HCT116 (cell line): ENCODE measurements at regions not wholly inside any gene's neighbourhood (a gene's known extent, or its start where the extent isn't known, plus 50 kb on each side); places are given as distances from the start of the nearest gene placed in this dataset.

ENCODE experiments used
- ATAC-seq: fragments of 200-7000 bp; cut with Tn5 transposase; 2 replicates; pipeline ENCODE4 v1.9.1; 2020; ENCODE audit warnings: mild to moderate bottlenecking, moderate library complexity
- BruUV-seq: library from RNA; stranded (reverse); fragments of 400-500 nt; replicated peaks from 2 replicates; lab custom pipeline; 2021; lab: Mats Ljungman, UMichigan
- CTCF ChIA-PET: fragments of 300-600 bp; sonication (Branson Sonifier 250); formaldehyde crosslinking; loops from one replicate; lab custom pipeline; 2021; ENCODE audit warnings: antibody characterized with exemption; lab: Charles Lee
- POLR2A ChIA-PET: fragments of 300-600, 350-600 bp; sonication (Branson Sonifier 250); formaldehyde crosslinking; loops from one replicate; lab custom pipeline; 2021; ENCODE audit warnings: antibody characterized with exemption; lab: Charles Lee
- RAD21 ChIA-PET, 2 experiments: fragments of 300-600 bp; sonication (Branson Sonifier 250); formaldehyde crosslinking; loops; one replicate each; lab custom pipeline; 2023; ENCODE audit warnings: low total read pairs in 2 of 2; ENCODE audit not compliant: uncharacterized antibody in 2 of 2, unreplicated experiment in 2 of 2, low non-redundant PET in 1 of 2; lab: Charles Lee
- DNase-seq: peaks from one replicate; pipeline ENCODE4 v3.0.0-alpha.2; 2010; ENCODE audit warnings: low read depth, low spot score
- H2AFZ ChIP-seq: fragments of 200-600 bp; shearing (Covaris generic), sonication (generic); 2 replicates; pipeline ENCODE4 v1.6.1; 2017; ENCODE audit warnings: low read depth, mixed run types, mixed read lengths, antibody characterized with exemption, low read length; ENCODE audit not compliant: poor library complexity, severe bottlenecking
- H3K27ac ChIP-seq: 2 replicates; pipeline ENCODE4 v1.5.1; 2012; ENCODE audit warnings: low read depth, low read length
- H3K27me3 ChIP-seq: fragments of 200-600 bp; sonication (generic); 2 replicates; pipeline ENCODE4 v1.6.1; 2016; ENCODE audit warnings: mixed run types, low read length, mixed read lengths; ENCODE audit not compliant: insufficient read depth
- H3K36me3 ChIP-seq, 2 experiments: fragments of 200-500 bp in 1 of 2; fragments of 200-600 bp in 1 of 2; sonication (Bioruptor generic) in 1 of 2; sonication (generic) in 1 of 2; 2 replicates each; pipeline versions ENCODE4 v1.5.1 to v1.6.1; 2014 to 2016; ENCODE audit warnings: low read length in 2 of 2, inconsistent platforms in 1 of 2, mixed read lengths in 1 of 2, mixed run types in 1 of 2; ENCODE audit not compliant: insufficient read depth in 2 of 2, control insufficient read depth in 1 of 2
- H3K4me1 ChIP-seq, 2 experiments: fragments of 200-600 bp in 1 of 2; sonication (generic) in 1 of 2; 2 replicates each; pipeline versions ENCODE4 v1.5.1 to v1.6.1; 2012 to 2017; ENCODE audit warnings: low read length in 2 of 2, inconsistent platforms in 1 of 2, mild to moderate bottlenecking in 1 of 2, mixed read lengths in 1 of 2, mixed run types in 1 of 2, moderate library complexity in 1 of 2; ENCODE audit not compliant: insufficient read depth in 2 of 2, control insufficient read depth in 1 of 2
- H3K4me2 ChIP-seq: fragments of 200-600 bp; sonication (generic); 2 replicates; pipeline ENCODE4 v1.6.1; 2017; ENCODE audit warnings: mixed run types, low read length, mixed read lengths
- H3K4me3 ChIP-seq, 2 experiments: fragments of 200-600 bp in 1 of 2; sonication (generic) in 1 of 2; replicated peaks in 1 of 2; 2 replicates each; pipeline ENCODE4 v1.5.1; 2011 to 2016; ENCODE audit warnings: low read length in 2 of 2, control low read depth in 1 of 2, low read depth in 1 of 2, mild to moderate bottlenecking in 1 of 2, mixed read lengths in 1 of 2, mixed run types in 1 of 2
- H3K79me2 ChIP-seq: fragments of 200-600 bp; sonication (generic); 2 replicates; pipeline ENCODE4 v1.6.1; 2017; ENCODE audit warnings: mild to moderate bottlenecking, mixed run types, low read length, moderate library complexity, mixed read lengths; ENCODE audit not compliant: insufficient read depth
- H3K9ac ChIP-seq: fragments of 200-600 bp; sonication (generic); 2 replicates; pipeline ENCODE4 v1.6.1; 2016; ENCODE audit warnings: low read length, mixed read lengths
- H3K9me2 ChIP-seq: fragments of 200-600 bp; sonication (generic), shearing (Covaris generic); 2 replicates; pipeline ENCODE4 v1.6.1; 2017; ENCODE audit warnings: mixed run types, mild to moderate bottlenecking, moderate library complexity; ENCODE audit not compliant: insufficient read depth
- H3K9me3 ChIP-seq, 2 experiments: fragments of 200-500 bp in 1 of 2; fragments of 200-600 bp in 1 of 2; sonication (Bioruptor generic) in 1 of 2; sonication (generic) in 1 of 2; 2 replicates each; pipeline ENCODE4 v1.6.1; 2014 to 2017; ENCODE audit warnings: low read length in 2 of 2, mixed read lengths in 2 of 2, inconsistent platforms in 1 of 2, low read depth in 1 of 2, mild to moderate bottlenecking in 1 of 2, mixed run types in 1 of 2, moderate library complexity in 1 of 2; ENCODE audit not compliant: control insufficient read depth in 1 of 2, insufficient read depth in 1 of 2
- H4K20me1 ChIP-seq: fragments of 200-600 bp; sonication (generic), shearing (Covaris generic); 2 replicates; pipeline ENCODE4 v1.6.1; 2017; ENCODE audit warnings: mixed run types, mild to moderate bottlenecking, moderate library complexity; ENCODE audit not compliant: insufficient read depth
- CBX3 ChIP-seq: IDR thresholded peaks from 2 replicates; pipeline ENCODE4 v1.6.1; 2012; ENCODE audit warnings: low read depth
- ELF1 ChIP-seq: IDR thresholded peaks from 2 replicates; pipeline ENCODE4 v1.6.1; 2012; ENCODE audit warnings: low read depth, borderline replicate concordance
- EZH2phosphoT487 ChIP-seq: fragments of 200-600 bp; IDR thresholded peaks from 2 replicates; pipeline ENCODE4 v1.6.1; 2018; ENCODE audit warnings: antibody characterized with exemption, borderline replicate concordance
- MAX ChIP-seq: IDR thresholded peaks from 2 replicates; pipeline ENCODE4 v1.6.1; 2012
- RAD21 ChIP-seq: IDR thresholded peaks from 2 replicates; pipeline ENCODE4 v1.6.1; 2012; ENCODE audit warnings: low read depth, mild to moderate bottlenecking
- SIN3A ChIP-seq: IDR thresholded peaks from 2 replicates; pipeline ENCODE4 v1.6.1; 2012; ENCODE audit warnings: low read depth
- SP1 ChIP-seq: IDR thresholded peaks from 2 replicates; pipeline ENCODE4 v1.6.1; 2012; ENCODE audit warnings: low read depth
- SRF ChIP-seq: IDR thresholded peaks from 2 replicates; pipeline ENCODE4 v1.6.1; 2012; ENCODE audit warnings: low read depth
- TCF7L2 ChIP-seq: IDR thresholded peaks from 2 replicates; pipeline ENCODE4 v1.7.0; 2011; ENCODE audit warnings: borderline replicate concordance, inconsistent platforms; ENCODE audit not compliant: insufficient read depth, insufficient read length; ENCODE audit errors: extremely low read depth
- YY1 ChIP-seq: IDR thresholded peaks from 2 replicates; pipeline ENCODE4 v1.6.1; 2011; ENCODE audit warnings: low read length, low read depth, moderate library complexity, mild to moderate bottlenecking; ENCODE audit not compliant: insufficient replicate concordance; ENCODE audit errors: extremely low read depth
- ZBTB33 ChIP-seq: IDR thresholded peaks from 2 replicates; pipeline ENCODE4 v1.6.1; 2011; ENCODE audit warnings: mild to moderate bottlenecking, low read length, moderate library complexity; ENCODE audit not compliant: insufficient replicate concordance; ENCODE audit errors: extremely low read depth
- ZFX ChIP-seq: fragments of 450-650 bp; IDR thresholded peaks from 2 replicates; pipeline ENCODE4 v1.6.1; 2017
- ZNF274 ChIP-seq: fragments of 200-500 bp; sonication (Bioruptor generic); IDR thresholded peaks from 2 replicates; pipeline ENCODE4 v1.6.1; 2014; ENCODE audit warnings: mild to moderate bottlenecking, low read depth, low read length, inconsistent platforms
- intact Hi-C: fragments of 100-400 bp; cut with micrococcal nuclease; formaldehyde crosslinking; loops from 2 replicates; pipeline ENCODE4 v1.10.0; 2022

GRCh38 chr3:117218641-117219048 lies 509.1 kb downstream of the TUSC7 start:
- Histone ChIP-seq H3K4me2 (no peak overlapping the region), H3K27me3 (no peaks in the 10 kb centered on the region), H3K79me2 (no peaks in the 10 kb centered on the region), H3K9me3 (peaks cover 0 to 3% of the 10 kb centered on the region in 2 experiments; a peak in 1 of 4 replicates)
- no TSS peak for BruUV-seq
- no peak for TF ChIP-seq TCF7L2
- TF ChIP-seq YY1, result no peak
- no peak for TF ChIP-seq ELF1
- TF ChIP-seq MAX, result no peak
- TF ChIP-seq SP1, result no peak
- TF ChIP-seq ZNF274, result no peak
- no peak for TF ChIP-seq ZBTB33
- no peak for TF ChIP-seq SRF
- no peak for TF ChIP-seq ZFX
- TF ChIP-seq EZH2phosphoT487, result no peak
- no peak for TF ChIP-seq RAD21
- no peak for TF ChIP-seq SIN3A
- TF ChIP-seq CBX3, result no peak
- TF ChIP-seq, all 23 proteins: peak for 0
- POLR2A ChIA-PET, result no interaction called here
- H2AFZ ChIP-seq, result no peak overlapping the region
- no peak overlapping the region for H3K9ac ChIP-seq
- no peak overlapping the region for H3K27ac ChIP-seq
- no peak overlapping the region for H3K4me3 ChIP-seq
- CTCF ChIA-PET, result no interaction called here
- H3K36me3 ChIP-seq, result no peaks in the 10 kb centered on the region
- DNase-seq, result no peak
- H3K4me1 ChIP-seq, result no peaks in the 10 kb centered on the region
- no peak for ATAC-seq
- no peaks in the 10 kb centered on the region for H3K9me2 ChIP-seq
- intact Hi-C loops, result no loop called here
- RAD21 ChIA-PET, result no interaction called here
- H4K20me1 ChIP-seq, result no peaks in the 10 kb centered on the region; the same call in 1 of the 2 replicates
